HG03442 (cell line): ENCODE measurements at regions not wholly inside any gene's neighbourhood (a gene's known extent, or its start where the extent isn't known, plus 50 kb on each side); places are given as distances from the start of the nearest gene placed in this dataset.

Experiments
- ATAC-seq: cut with Tn5 transposase; IDR thresholded peaks from one replicate; pipeline ENCODE4 v1.9.1; 2021; ENCODE audit warnings: mild to moderate bottlenecking, moderate library complexity; ENCODE audit not compliant: unreplicated experiment

DNA sequence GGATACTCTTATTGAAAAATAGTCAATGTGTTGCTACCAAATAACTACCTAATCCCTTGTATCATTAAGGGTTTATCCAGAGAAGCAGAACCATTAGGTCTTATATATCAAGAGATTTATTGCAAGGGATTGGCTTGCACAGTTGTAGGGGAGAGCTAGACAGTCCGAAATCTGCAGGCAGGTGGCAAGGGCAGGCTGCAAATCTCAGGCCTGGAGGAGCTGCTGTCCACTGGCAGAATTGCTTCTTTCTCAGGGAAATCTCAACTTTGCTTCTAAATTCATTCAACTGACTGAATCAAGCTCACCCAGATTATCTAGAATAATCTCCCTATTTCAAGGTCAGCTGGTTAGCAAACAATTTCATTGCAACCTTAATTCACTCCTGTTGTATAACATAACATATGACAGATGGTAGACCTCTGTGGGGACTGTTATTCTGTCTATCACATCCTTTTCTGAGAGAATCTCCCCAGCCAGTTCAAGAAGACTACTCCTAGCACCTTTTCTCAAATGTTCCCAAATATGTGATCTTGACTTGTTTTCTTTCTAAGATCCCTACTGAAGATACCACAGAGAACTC is 194.2 kb downstream of the NHLRC3 start:
- no peak for ATAC-seq

DNA sequence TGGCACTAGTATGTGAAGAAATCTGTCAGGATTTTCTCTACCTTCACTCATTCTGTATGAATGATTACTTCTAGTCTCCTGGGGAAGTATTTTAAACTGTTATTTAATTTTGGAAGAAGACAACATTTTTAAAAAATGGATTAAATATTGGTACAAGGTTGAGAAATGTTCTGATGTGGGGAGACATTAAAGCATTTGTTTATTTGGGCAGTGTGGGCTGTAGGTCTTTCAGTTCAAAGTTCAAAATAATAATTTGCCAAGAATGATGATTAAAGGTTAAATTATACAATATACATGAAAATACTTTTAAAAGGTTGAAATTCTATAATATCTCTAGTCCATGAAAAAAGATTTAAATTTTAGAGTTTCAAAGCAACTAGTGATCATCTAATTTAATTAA is 194.7 kb downstream of the NHLRC3 start:
- no peak for ATAC-seq

GRCh38 chr13:39233519-39233918 is 195.3 kb downstream of the NHLRC3 start:
- no peak for ATAC-seq

DNA sequence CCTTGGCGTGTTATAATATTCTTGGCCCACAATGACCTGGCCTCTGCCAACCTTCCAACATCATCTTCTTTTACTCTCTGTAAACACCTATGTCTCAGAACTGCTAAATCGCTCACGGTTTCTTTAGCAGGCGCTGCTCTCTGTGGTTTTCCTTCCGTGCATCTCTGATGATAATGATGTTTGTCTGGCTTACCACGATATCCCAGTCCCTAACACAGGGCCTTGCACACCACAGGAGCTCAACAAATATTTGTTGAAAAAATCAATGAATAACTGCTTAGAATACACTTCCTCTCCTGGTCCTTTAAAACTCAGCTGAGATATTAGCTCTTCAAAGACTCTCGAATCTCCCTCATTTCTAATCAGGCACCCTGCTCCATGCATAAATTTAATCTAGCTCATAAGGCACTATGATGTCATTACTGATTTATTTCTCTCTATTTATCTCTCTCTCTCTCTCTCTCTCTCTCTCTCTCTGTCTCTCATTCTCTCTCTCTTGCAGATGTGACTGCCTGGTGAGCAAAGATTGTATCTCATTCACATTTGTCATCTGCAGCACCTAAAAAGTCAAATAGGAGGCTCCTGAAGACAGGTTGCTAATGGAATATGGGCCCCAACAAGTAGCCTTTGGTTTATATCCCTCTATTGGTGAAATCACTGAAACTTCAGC is 206.4 kb downstream of the NHLRC3 start:
- no peak for ATAC-seq

- no peak for ATAC-seq
These were observed 207.4 kb downstream of the NHLRC3 start for GRCh38 chr13:39245688-39246087.

- no peak for ATAC-seq
These were observed 211.7 kb downstream of the NHLRC3 start for GRCh38 chr13:39249982-39250381.

- no peak for ATAC-seq
These were observed 212.2 kb downstream of the NHLRC3 start for GRCh38 chr13:39250440-39250839.

GRCh38 chr13:39251340-39251739 is 213.1 kb downstream of the NHLRC3 start:
- ATAC-seq: no peak

DNA sequence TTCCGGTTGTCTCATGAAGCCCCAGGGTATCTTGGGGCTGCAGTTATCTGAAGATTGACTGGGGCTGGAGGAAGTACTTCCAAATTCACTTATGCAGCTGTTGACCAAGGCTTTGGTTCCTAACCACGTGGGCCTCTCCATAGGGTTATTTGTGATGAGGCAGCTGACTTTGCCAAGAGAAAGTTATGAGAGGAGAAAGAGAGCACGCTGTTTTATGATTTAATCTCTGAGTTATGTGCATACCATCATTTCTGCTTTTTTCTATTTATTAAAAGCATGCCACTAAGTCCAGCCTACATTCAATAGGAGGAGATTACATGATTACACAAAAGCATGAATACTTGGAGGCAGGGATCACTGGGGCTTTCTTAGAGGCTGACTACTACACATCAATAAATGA is 215.5 kb downstream of the NHLRC3 start:
- ATAC-seq: no peak

GRCh38 chr13:39254601-39255000 is 216.3 kb downstream of the NHLRC3 start:
- no peak for ATAC-seq

DNA sequence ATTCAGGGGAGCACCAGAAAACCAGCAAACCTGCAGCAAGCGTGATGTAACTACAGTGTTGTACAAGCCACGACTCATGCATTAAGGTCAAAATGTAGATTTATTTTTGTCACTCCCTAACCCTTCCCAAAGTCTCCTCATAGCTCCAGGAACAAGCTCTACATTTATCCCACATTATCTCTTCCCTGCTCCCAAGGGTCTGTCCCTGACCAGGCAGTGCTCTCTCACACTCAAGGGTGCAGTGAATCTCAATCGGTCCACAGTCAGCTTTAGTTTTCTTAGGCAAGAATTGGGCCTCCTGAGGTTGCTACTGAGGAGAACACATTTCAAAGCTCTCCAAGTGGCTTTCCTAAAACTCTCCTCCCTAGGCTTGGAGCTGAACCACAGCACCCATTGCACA is 219.4 kb downstream of the NHLRC3 start:
- ATAC-seq: no peak

GRCh38 chr13:39259371-39260140 is 221.3 kb downstream of the NHLRC3 start:
- ATAC-seq: peak; percentile 45

DNA sequence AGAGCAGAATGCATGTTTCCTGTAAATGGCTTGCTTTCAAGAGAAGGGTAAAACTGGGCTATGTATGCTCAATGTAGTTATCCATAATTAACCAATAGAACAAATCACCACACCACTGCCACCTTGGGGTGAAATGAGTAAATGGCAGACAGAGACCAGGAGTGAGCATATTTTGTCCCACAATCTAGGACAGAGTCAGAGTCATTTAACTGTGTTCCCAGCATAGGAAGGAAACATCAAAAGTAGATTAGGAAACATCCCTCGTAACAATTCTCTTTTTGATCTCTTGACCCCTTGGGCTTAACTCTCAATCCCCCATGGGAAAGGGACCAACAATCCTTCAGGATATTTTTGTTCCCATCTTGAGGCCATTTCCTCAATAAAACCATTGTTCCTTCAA is 224.8 kb downstream of the NHLRC3 start:
- peak; percentile 91 for ATAC-seq

- ATAC-seq: no peak
These were observed 225.3 kb downstream of the NHLRC3 start for GRCh38 chr13:39263531-39263930.

DNA sequence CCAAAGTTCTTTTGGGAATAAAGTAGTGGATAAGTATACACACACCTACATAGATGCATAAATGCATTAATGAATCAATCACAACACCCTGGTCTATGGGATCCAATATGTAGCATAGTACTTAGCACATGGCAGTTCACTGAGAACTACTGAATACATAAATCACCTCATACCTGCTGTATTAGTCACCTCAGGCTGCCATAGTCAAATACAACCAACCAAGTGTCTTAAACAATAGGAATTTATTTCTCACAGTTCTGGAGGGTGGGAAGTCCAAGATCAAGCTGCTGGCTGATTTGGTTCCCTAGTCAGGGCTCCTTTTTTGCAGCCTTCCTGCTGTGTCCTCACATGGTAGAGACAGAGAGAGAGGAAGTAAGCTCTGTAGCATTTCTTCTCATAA is 228.2 kb downstream of the NHLRC3 start:
- no peak for ATAC-seq

GRCh38 chr13:39268398-39268797 is 230.1 kb downstream of the NHLRC3 start:
- ATAC-seq: no peak

DNA sequence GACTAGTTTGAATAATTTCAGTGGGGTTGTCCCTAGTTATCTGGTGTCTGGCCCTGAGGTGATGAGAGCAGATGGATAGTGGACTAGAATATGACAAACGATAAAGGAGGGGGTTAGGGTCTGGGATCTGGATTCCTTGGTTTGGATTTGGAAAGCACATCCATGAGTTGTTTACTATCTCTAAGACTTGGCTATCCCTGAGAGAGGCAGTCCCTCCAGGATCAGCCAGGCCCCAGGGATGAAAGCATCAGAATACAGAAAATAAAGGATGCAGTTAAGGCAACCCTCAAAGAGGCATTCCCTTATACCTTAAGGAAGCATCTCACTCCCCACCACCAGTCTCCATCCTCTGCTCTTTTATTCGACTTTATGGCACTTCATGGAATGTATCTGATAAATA is 230.7 kb downstream of the NHLRC3 start:
- no peak for ATAC-seq

- ATAC-seq: no peak
These were observed 231.2 kb downstream of the NHLRC3 start for GRCh38 chr13:39269411-39269810.

DNA sequence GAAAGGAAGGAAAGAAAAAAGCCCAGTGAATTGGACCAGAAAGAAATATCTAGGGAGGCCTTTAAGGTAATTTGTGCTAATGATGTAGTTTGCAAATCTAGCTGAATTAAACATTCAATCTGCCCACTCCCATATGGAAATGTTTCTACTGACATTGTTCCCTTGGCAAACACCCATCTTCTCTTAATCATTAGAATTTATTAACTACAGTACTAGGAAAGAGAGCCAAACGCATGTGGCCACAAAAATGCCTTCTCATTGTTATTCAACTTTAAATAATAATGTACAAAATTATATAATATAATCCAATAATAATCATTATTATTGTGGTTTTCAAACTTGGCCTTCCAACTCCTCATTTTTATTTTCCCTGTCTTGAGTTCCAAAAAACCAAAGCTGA is 234.7 kb downstream of the NHLRC3 start:
- ATAC-seq: no peak

- ATAC-seq: no peak
These were observed 235.9 kb downstream of the NHLRC3 start for GRCh38 chr13:39273953-39274738.

DNA sequence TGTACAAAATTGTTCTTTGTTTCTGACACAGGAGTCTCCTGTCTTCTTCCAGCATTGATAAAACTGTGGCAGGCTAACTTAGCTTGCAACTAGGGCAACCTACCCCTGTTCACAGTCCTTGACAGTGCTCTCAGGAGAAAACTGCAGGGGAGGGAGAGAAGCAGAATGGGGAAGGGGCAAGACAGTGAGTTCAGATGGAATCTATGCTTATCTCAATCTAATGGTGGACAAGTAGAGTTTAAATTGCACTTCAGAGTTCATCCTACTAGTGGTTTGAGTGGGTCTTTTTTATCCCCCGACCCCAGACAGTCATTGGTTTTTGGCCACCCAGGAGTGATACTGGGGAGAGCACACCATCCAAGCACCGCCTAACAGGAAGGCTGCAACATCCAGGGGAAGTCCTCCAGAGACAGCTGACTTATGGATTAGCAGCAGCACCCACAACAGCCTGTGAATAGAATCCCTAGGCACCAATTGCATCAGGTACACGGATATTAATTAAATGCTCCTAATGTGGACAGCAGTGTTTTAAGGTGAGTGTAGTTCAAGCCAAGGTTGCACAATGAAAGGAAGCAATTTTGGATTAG is 236.6 kb downstream of the NHLRC3 start:
- no peak for ATAC-seq
